ENCODE measurements at regions not wholly inside any gene's neighbourhood (a gene's known extent, or its start where the extent isn't known, plus 50 kb on each side); places are given as distances from the start of the nearest gene placed in this dataset.

- TF ChIP-seq POLR2A (IDR thresholded peaks at IDR 0.05), result peak; percentile 35
- TF ChIP-seq, protein P1, sequence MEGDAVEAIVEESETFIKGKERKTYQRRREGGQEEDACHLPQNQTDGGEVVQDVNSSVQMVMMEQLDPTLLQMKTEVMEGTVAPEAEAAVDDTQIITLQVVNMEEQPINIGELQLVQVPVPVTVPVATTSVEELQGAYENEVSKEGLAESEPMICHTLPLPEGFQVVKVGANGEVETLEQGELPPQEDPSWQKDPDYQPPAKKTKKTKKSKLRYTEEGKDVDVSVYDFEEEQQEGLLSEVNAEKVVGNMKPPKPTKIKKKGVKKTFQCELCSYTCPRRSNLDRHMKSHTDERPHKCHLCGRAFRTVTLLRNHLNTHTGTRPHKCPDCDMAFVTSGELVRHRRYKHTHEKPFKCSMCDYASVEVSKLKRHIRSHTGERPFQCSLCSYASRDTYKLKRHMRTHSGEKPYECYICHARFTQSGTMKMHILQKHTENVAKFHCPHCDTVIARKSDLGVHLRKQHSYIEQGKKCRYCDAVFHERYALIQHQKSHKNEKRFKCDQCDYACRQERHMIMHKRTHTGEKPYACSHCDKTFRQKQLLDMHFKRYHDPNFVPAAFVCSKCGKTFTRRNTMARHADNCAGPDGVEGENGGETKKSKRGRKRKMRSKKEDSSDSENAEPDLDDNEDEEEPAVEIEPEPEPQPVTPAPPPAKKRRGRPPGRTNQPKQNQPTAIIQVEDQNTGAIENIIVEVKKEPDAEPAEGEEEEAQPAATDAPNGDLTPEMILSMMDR (IDR thresholded peaks at IDR 0.05), result no peak
- peak in 1 of 3 donors; percentile 12 for TF ChIP-seq POLR2AphosphoS5 (IDR thresholded peaks at IDR 0.05)
These were observed 222.3 kb upstream of the MKLN1 start for GRCh38 chr7:131105294-131105798.
